ENCODE measurements at regions not wholly inside any gene's neighbourhood (a gene's known extent, or its start where the extent isn't known, plus 50 kb on each side); places are given as distances from the start of the nearest gene placed in this dataset.
A peak's percentile ranks its signal among the peaks of the same experiment; 100 is the strongest.
"Not testable (repeated sequence)": the region's sequence is repeated elsewhere in the genome, so short reads cannot be mapped to it uniquely, and the experiment has no call there.

DNA sequence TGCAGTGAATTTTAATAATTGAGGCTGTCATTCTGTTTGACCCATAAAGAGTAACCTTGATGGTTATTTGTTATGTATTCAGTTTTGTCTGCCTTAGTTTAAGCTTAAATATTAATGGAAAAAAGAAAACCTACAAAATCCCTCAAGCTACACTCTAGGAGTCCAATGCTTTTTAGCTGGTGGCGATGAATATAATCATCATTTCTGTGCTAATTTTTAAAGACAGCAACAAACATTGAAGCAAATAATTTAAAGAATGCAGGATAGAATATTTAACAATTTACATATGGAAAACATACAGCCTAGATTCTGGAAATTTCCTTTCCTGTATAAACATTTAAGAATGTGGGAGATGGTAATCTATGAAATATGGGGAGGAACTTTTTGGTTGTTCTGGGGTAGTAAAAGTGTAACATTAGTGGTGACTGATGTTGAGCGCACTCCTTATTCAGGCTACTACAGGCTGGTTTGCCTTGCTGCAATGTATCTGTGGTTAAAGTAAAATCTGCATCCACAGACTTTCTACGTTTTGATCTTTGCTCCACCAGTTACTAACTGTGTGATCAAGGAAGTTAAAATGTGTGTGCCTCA is 287.9 kb upstream of the DEFB112 start:
- no peak for DNase-seq (ENCODE audit: low read depth)

DNA sequence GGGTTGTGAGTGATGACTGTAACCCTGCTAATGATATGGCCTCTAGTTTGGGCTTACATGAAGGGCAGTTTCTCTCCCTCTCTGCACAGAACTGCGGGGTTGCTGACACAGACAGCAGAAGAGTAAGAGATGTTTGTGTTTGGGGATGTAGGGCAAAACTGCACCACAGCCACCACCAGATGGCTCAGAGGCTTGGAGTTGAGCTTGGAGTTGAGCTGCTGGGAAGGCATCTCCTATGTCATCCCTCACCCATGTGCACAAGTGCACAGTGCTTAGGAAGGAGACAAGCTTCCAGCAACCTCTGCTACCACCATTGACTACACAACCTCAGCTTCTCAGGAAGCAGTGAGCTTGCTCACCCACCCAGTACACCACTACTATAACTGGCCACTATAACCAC is 303.9 kb upstream of the DEFB112 start:
- no peak for DNase-seq (ENCODE audit: low read depth)

DNA sequence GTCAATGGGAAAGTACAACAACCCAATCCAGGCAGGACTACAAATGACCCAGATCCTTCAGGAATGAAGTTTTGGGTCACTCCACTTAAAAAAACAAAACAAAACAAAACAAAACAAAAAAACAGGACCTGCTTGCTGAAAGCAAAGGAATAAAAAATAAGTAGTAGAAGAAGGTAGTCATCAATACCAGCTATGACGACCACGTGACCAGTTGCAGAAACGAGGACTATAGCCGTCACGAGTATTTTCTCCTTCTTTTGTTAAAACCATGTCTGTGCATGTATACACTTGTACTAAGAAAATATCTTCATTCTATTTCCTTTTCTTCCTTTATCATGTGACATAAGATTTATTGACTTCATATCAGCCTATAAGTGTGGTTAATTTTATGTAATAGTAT is 308.4 kb upstream of the DEFB112 start:
- no peak for DNase-seq (ENCODE audit: low read depth)

DNA sequence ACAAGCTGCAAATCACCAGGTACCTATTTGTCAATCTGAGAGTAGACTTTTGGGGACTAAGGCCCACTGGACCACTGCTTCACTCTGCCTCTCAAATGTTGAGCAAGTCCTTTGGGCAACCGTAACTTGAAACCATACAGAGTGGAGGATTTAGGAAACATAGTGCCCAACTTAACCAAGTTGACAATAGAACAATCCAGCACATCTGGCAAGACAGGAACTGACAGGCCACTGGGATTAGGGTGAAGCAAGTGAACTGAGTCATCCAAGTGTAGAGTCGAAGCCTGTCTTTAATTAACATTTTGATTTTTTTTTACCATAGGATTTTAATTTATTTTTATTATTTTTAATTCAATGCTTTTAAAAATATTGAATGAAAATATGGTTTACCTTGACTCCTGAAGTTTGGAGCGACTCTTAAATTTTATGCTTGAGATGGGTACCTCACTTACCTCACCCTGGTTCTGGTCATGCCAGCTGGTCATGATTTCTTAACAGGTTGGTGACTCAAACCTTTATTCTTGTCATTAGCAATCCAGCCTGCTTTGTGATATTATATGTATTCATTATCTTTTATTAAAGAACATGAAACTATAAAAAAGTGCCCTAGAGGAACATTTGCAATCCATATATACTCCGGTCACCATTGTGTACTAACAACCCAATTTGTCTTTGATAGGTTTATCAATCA is 312.1 kb upstream of the DEFB112 start:
- no peak for DNase-seq (ENCODE audit: low read depth)

DNA sequence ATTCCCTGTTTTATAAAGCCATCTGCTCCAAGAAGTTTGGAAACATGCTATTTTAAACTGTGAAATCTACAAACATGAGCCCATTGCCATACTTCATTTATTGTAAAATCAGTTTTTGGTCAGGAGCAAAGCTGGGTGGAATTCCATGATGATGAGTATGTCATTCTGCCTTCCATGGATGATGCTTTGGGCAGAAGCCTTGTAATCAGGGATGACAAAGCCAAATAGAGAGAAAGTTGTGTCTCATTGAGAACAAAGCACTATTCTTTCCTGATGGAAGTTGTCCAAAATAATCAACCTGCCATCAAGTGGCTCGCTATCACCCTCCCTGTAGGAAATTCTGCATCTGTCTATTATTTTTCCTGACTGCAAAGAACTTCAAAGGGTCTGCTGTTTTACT is 313.0 kb upstream of the DEFB112 start:
- peak; percentile 2 for DNase-seq (ENCODE audit: low read depth)

DNA sequence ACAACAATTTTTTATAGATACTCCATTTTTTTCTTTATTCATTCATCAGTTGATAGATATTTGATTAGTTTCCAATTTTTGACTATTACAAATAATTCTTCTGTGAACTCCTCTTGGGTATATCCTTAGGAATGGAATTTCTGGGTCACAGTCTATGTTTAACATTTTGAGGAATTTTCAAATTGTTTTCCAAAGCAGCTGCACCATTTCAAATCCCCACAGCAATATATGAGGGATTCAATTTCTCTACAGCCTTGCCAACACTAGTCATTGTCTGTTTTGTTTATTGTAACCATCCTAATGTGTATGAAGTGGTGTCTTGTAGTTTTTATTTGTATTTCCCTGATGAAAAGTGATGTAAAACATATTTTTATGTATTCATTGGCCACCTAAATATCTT is 320.3 kb upstream of the DEFB112 start:
- no peak for DNase-seq (ENCODE audit: low read depth)

DNA sequence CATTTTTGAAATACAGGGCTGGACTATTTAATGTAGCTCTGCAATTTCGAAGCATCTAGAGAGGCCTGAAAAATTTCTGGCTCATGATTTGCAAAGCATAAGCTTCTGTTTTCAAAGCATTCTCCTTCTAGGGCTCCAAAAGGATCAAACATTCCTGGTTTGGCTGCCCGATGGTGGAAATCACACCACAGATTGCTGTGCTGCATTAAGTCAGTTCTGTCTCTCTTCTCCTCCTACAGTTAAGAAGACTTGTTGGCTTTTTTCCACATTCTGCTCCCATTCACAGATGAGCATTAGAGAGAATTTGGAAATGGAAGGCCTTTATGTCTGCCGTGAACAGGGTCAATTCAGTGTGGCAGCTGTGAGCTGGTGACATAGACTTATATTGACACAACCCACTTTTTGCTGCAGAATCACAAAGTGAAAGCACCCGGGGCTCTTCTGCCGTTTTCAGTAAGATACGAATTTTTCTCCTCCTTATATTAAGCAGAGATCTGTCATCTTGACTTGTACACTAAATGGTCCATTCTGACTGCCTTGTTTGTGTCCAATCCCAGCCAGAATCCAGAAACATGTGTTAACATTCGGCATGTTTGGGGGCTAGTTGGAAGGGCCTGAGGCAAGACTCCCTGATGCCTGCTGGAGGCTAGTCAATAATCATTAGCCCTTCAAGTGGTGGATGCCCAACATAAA is 330.8 kb upstream of the DEFB112 start:
- DNase-seq (ENCODE audit: low read depth), result no peak

DNA sequence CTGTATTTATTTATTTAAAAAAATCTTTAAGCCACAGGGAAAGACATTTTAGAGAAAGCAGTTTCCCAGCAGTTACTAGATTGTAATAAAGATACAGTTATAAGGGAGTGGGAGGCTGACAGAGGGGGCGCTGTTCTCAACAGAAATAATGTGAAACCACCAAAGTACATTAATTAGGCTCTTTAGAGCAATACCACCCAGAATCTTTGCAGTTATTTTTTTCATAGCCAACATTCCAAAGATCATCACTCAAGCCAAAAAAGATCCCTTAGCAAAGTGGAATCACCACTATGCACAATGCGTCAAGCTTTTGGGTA is 331.3 kb upstream of the DEFB112 start:
- DNase-seq (ENCODE audit: low read depth), result no peak

DNA sequence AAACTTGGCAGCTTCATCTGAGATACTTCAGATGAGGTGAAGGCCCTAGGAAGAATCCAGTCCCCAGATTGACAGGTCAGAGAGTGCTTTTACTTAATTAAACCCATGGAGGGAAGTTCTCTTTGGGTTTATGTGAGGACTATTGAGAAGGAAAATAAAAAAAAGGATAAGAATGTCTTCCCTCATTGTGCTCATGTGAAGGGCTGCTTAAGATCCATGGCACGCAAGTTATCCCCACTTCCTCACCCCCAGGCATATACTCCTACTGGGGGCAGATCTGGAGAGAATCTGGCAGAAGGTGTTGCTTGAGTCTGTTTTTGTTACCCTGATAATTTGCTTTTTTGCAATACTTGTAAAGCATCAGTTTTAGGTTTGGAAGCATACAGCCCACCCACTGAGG is 322.9 kb upstream of the TFAP2D start:
- no peak for DNase-seq (ENCODE audit: low read depth)

DNA sequence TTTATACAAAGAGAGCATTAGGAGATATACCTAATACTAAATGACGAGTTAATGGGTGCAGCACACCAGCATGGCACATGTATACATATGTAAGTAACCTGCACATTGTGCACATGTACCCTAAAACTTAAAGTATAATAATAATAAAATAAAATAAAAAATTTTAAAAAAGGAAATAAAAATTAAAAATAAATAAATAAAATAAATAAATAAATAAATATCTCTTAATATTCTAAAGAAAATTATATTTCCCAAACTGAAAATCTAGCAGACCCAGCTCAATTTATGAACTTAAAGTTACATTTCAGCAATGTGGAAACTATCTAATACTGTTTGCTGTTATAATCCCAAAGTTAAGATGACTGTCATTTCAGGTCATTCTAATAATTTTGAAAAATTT is 319.2 kb upstream of the TFAP2D start:
- not testable (repeated sequence) for DNase-seq (ENCODE audit: low read depth)

DNA sequence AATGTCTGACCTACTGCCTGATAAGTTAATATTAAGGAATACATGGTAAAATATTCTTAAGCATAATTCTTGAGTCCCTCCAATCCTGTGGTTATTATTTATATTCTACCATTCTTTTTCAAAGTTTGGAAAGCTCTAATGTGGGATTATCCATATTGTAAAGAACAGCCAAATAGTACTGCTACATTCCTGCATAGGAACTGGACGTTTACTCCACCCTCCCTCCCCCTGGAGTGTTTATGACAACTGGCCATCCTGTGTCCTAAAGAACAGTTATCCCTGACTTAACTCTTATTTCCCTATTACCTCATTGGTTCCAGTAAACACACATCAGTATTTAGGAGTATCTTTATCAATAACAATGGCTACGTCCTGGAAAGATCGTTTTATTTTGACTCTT is 308.7 kb upstream of the TFAP2D start:
- no peak for DNase-seq (ENCODE audit: low read depth)

DNA sequence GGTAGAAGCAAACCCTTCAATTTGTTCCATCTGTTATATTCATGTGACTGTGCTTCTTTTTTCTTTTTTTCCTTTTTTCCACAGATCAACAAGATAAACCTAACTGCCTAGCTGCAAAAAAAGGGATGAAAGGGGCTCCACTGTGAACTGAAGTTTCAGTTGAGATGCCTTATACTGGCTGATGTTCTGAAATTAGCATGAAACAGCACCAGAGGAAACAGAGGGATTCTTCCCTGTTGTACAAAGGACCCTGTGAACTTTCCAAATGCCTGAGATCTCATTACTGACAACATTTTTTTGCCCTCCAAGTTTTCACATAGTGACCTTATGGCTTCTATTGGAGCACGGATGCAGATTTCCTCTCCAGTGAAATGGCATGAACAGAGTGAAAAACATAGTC is 302.7 kb upstream of the TFAP2D start:
- DNase-seq (ENCODE audit: low read depth), result no peak

DNA sequence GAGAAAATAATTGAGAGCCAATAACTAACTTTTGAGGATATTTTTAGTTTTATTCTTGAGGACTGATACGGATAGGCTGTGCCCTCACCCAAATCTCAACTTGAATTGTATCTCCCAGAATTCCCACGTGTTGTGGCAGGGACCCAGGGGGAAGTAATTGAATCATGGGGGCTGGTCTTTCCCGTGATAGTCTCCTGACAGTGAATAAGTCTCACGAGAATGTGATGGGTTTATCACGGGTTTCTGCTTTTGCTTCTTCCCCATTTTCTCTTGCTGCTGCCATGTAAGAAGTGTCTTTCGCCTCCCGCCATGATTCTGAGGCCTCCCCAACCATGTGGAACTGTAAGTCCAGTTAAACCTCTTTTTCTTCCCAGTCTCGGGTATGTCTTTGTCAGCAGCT is 292.3 kb upstream of the TFAP2D start:
- DNase-seq (ENCODE audit: low read depth), result not testable (repeated sequence)

DNA sequence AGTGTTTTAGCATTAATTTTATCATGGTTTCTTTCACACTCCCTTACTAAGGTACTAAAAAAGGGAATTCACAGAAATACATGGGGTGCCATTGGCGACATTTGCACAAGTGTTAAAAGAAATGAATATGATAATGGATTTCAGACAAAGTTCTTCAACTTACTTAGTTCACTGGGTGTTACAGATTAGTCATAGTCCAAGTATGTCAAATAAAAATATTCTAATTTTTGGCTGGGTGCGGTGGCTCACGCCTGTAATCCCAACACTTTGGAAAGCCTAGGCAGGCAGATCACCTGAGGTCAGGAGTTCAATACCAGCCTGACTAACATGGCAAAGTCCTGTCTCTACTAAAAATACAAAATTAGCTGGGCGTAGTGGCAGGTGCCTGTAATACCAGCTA is 286.1 kb upstream of the TFAP2D start:
- DNase-seq (ENCODE audit: low read depth), result no peak

DNA sequence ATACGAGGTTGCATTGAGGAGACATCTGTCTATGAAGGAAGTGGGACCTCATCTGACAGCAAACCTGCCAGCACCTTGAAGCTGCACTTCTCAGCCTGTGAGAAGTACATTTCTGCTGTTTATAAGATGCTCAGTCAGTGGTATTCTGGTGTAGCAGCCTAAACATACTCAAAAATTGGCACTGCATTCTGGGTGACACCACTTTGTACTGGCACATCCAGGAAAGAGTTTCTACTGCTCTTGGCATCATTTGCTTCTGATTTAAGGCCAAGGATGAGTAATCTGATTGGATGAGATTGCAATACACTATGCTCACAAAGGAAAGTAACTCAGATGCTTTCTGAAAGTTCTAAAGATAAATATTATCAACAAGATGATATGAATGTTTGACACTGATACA is 275.4 kb upstream of the TFAP2D start:
- DNase-seq (ENCODE audit: low read depth), result no peak

DNA sequence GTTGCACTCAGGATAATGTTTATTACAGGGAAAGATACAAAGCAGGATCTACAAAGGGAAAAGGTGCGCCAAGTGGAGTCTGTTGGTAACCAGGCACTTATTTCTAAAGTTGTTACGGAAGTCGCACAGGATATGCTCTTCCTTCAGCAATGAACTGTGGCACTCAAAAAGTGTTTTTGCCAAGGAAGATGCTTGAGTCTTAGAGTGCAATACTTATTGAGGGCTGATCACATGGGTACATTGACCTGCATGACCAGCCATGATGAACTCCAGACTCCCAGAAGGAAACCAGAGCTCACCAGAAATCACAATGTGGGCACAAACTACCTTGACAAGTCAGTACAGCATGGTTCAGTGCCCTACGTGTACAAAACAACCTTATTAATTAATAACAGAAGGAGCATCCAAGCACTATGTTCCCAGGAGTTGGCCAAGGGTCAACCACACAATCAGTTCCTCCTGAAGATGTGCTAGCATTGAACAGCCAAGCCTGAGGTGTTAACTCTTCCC is 270.7 kb upstream of the TFAP2D start:
- DNase-seq (ENCODE audit: low read depth), result no peak

DNA sequence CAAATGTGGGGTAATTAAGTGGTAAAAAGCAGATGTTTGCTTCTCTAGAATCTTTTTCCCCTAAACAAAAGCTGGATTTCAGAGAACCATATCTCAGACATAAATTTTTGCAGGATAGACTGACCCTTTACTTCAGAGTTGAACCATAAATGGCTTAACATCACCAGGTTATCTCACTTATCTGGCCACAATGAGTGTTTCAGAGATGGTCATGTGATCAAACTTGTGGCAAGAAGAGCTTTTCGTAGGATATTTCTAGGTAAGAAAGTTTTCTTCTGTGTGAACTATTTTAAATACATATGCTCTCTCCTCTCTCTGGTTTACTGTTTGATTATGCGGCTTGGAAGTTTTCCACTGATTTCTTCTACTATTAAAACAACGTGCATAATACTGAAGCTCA is 270.2 kb upstream of the TFAP2D start:
- DNase-seq (ENCODE audit: low read depth), result no peak

DNA sequence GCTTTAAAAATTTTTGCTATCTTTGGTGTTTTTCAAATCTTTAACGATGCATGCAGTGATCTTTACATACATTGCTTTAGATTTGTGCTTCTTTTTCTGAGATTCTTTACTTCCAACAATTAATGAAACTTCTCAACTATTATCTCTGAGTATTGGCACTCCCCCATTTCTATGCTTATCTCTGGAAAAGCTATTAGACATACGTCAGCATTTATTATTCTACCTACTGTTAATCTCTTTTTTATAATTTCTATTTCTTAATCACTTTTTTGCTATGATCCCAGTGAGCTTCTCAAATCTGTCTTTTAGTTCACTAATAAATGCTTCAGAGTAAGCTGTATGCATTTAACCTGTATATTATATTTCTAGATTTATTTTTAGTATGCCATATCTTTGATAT is 264.2 kb upstream of the TFAP2D start:
- no peak for DNase-seq (ENCODE audit: low read depth)

DNA sequence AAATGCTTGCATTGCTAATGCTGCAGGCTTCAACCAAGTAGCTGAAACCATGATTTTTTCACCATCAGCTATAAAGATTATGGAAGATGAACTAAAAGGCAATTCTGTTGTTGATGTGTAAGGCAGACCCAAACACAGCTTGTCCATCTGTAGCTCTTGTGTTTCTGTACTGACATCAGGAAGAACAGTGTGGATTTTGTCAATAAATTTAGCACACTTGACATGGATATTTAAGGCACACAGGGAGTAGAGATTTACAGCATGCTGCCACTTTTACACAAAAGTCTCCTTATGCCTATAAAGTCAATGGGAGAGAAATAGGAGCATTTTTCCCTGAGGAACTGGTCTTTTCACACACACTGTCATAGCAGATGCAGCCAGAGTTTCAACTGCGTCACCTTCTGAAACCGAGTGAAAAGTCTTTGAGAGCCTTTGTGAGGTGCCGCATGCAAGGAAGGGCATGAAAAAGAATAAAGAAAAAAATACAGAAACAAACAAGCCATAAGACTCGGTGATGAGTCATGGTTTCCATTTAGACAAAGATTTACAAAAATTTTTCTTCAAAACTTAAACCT is 261.4 kb upstream of the TFAP2D start:
- no peak for DNase-seq (ENCODE audit: low read depth)

DNA sequence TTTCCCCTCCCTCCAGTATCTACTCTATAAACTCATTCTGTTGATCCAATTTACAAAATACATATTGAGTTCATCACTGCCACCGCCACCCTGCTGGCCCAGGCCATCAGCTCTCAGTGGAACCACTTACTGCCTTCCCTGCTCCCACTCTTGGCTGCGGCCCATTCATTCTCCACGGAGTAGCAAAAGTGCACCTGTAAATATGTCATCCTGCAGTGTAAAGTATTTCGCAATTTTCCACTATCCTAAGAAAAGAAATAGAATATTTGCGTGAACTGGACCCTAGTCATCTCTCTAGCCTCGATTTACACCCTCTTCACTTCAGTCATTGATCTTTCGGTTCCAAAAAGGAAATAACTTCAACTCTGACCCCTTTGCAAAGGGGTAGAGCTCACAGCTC is 258.3 kb upstream of the TFAP2D start:
- DNase-seq (ENCODE audit: low read depth), result no peak

DNA sequence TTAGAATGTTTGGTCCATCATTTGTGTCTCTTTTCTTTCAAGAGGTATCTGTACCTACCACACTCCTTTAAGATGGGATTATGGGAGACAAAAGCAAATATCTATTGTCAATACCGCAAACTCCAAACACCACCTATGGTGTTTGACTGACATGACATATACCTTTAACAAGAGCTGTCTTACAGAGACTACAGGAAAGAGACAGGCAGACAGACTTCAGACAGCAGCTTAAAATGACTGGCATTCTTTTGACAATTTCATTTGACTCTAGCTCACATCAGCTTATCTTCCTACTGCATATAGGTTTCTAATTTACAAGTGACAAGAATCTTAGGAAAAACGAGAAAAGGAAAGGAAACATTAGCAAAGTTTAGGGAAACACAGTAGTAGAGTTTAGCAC is 256.0 kb upstream of the TFAP2D start:
- no peak for DNase-seq (ENCODE audit: low read depth)

DNA sequence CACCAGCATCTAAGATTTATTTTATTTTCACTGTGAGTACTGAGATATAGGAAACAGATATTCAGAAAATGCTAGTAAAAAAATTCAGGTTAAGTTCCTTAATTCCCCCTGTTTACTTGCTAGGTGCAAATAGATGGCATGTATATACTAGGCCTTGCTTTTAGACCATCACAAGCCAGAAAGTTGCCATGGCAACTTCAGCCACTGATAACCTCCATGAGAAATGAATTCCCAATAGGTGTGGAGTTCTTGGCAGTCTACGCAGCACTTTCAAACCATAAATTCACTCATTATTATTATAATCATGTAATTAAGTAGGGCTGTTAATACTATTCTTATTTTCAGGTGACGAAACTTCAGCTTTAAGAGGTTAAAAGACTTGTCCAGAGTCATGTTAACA is 251.6 kb upstream of the TFAP2D start:
- no peak for DNase-seq (ENCODE audit: low read depth)

DNA sequence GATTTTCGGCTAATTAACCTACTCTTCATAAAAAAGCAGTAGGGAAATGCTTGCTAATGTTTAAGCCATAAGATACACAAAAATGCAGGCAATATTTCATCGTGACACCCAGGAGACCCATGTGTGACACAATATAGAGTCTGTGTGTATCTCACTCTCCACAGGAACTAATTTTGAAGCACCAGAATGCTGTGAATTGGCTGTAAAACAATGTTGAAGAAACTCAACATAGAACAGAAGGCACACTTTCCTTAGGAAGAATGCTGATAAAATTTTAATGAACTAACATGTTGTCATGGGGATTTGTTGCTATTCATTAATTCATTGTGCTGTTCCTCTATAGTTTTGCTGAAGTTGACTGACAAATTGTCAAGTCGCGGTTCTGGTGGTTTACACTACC is 249.4 kb upstream of the TFAP2D start:
- no peak for DNase-seq (ENCODE audit: low read depth)

Measured in iris pigment epithelial cell (primary cell).